WTC11 (cell line): ENCODE measurements at regions not wholly inside any gene's neighbourhood (a gene's known extent, or its start where the extent isn't known, plus 50 kb on each side); places are given as distances from the start of the nearest gene placed in this dataset.

Source experiments
- ATAC-seq: fragments of 200-7000 bp; cut with Tn5 transposase; 2 replicates; pipeline ENCODE4 v1.10.0; 2021; ENCODE audit warnings: mild to moderate bottlenecking, moderate library complexity
- CTCF ChIA-PET: fragments of 300-600 bp; sonication (Branson Sonifier 250); formaldehyde crosslinking; loops from one replicate; lab custom pipeline; 2021; ENCODE audit warnings: antibody characterized with exemption; lab: Charles Lee
- POLR2A ChIA-PET: fragments of 350-600 bp; sonication (Branson Sonifier 250); formaldehyde crosslinking; loops from one replicate; lab custom pipeline; 2021; ENCODE audit warnings: antibody characterized with exemption; lab: Charles Lee
- DNase-seq: peaks from one replicate; pipeline ENCODE4 v3.0.0; 2021; ENCODE audit warnings: low spot score
- H3K27ac Mint-ChIP-seq: 2 replicates; pipeline ENCODE4 v1.8.0; 2021; ENCODE audit warnings: mixed read lengths
- H3K27me3 Mint-ChIP-seq: 2 replicates; pipeline ENCODE4 v1.8.0; 2021; ENCODE audit warnings: low read depth, mild to moderate bottlenecking, moderate library complexity, mixed read lengths
- H3K36me3 Mint-ChIP-seq: 2 replicates; pipeline ENCODE4 v1.8.0; 2021; ENCODE audit warnings: mixed read lengths
- H3K4me1 Mint-ChIP-seq: 2 replicates; pipeline ENCODE4 v1.8.0; 2022; ENCODE audit warnings: mixed read lengths
- H3K4me3 Mint-ChIP-seq: 2 replicates; pipeline ENCODE4 v1.8.0; 2021; ENCODE audit warnings: mild to moderate bottlenecking, moderate library complexity, mixed read lengths
- H3K9me3 Mint-ChIP-seq: 2 replicates; pipeline ENCODE4 v1.8.0; 2021; ENCODE audit warnings: mixed read lengths
- CREM ChIP-seq: sonication (generic); formaldehyde crosslinking; IDR thresholded peaks from 2 replicates; pipeline ENCODE4 v1.8.1; 2022; ENCODE audit warnings: mild to moderate bottlenecking, missing genetic modification reagents, moderate library complexity
- E2F4 ChIP-seq: sonication (generic); formaldehyde crosslinking; IDR thresholded peaks from 2 replicates; pipeline ENCODE4 v1.8.1; 2022; ENCODE audit warnings: low read depth, mild to moderate bottlenecking, moderate library complexity, missing genetic modification reagents, borderline replicate concordance
- GABPB1 ChIP-seq: sonication (generic); formaldehyde crosslinking; IDR thresholded peaks from 2 replicates; pipeline ENCODE4 v1.8.1; 2023; ENCODE audit warnings: mild to moderate bottlenecking, missing genetic modification reagents
- HMGA2 ChIP-seq: fragments of 250-450 bp; sonication (Bioruptor Pico); IDR thresholded peaks from 2 replicates; pipeline ENCODE4 v1.4.0; 2021; ENCODE audit warnings: mild to moderate bottlenecking, moderate library complexity
- JAZF1 ChIP-seq: fragments of 250-450 bp; sonication (Bioruptor Pico); IDR thresholded peaks from 2 replicates; pipeline ENCODE4 v1.9.0; 2021; ENCODE audit warnings: moderate library complexity, mild to moderate bottlenecking, inconsistent platforms
- MXD4 ChIP-seq: fragments of 250-450 bp; sonication (Bioruptor Pico); IDR thresholded peaks from 2 replicates; pipeline ENCODE4 v1.8.0; 2021; ENCODE audit warnings: mild to moderate bottlenecking, moderate library complexity, borderline replicate concordance
- NR1H2 ChIP-seq: sonication (generic); formaldehyde crosslinking; IDR thresholded peaks from 2 replicates; pipeline ENCODE4 v1.9.0; 2021; ENCODE audit warnings: mild to moderate bottlenecking, moderate library complexity, missing genetic modification reagents
- NR2C2 ChIP-seq: sonication (generic); formaldehyde crosslinking; IDR thresholded peaks from 2 replicates; pipeline ENCODE4 v1.8.0; 2022; ENCODE audit warnings: mild to moderate bottlenecking, missing genetic modification reagents
- NR3C1 ChIP-seq: sonication (generic); formaldehyde crosslinking; conservative IDR thresholded peaks from 2 replicates; pipeline ENCODE4 v1.8.1; 2023; ENCODE audit warnings: low read depth, mild to moderate bottlenecking, missing genetic modification reagents
- OVOL2 ChIP-seq: fragments of 250-450 bp; sonication (Bioruptor Pico); IDR thresholded peaks from 2 replicates; pipeline ENCODE4 v1.9.0; 2021; ENCODE audit warnings: mild to moderate bottlenecking, borderline replicate concordance
- PREB ChIP-seq: sonication (generic); formaldehyde crosslinking; IDR thresholded peaks from 2 replicates; pipeline ENCODE4 v1.8.1; 2022; ENCODE audit warnings: mild to moderate bottlenecking, missing genetic modification reagents, moderate library complexity, borderline replicate concordance
- RELA ChIP-seq: sonication (generic); formaldehyde crosslinking; IDR thresholded peaks from 2 replicates; pipeline ENCODE4 v1.8.1; 2022; ENCODE audit warnings: missing genetic modification reagents, mild to moderate bottlenecking, borderline replicate concordance
- SMAD3 ChIP-seq: sonication (generic); formaldehyde crosslinking; IDR thresholded peaks from 2 replicates; pipeline ENCODE4 v1.8.0; 2022; ENCODE audit warnings: missing genetic modification reagents, mild to moderate bottlenecking, borderline replicate concordance
- SMAD4 ChIP-seq: sonication (generic); formaldehyde crosslinking; IDR thresholded peaks from 2 replicates; pipeline ENCODE4 v1.8.0; 2022; ENCODE audit warnings: mild to moderate bottlenecking, missing genetic modification reagents
- SOX15 ChIP-seq: fragments of 250-450 bp; sonication (Bioruptor Pico); IDR thresholded peaks from 2 replicates; pipeline ENCODE4 v1.9.0; 2021; ENCODE audit warnings: mild to moderate bottlenecking
- SP1 ChIP-seq: sonication (generic); formaldehyde crosslinking; conservative IDR thresholded peaks from 2 replicates; pipeline ENCODE4 v1.8.1; 2022; ENCODE audit warnings: missing genetic modification reagents
- TP53 ChIP-seq: sonication (generic); formaldehyde crosslinking; IDR thresholded peaks from 2 replicates; pipeline ENCODE4 v1.8.1; 2023; ENCODE audit warnings: mild to moderate bottlenecking, missing genetic modification reagents
- ZNF138 ChIP-seq: sonication (generic); formaldehyde crosslinking; conservative IDR thresholded peaks from 2 replicates; pipeline ENCODE4 v1.8.1; 2022; ENCODE audit warnings: mild to moderate bottlenecking, moderate library complexity, missing genetic modification reagents
- ZNF232 ChIP-seq: sonication (generic); formaldehyde crosslinking; IDR thresholded peaks from 2 replicates; pipeline ENCODE4 v1.8.0; 2022; ENCODE audit warnings: mild to moderate bottlenecking, missing genetic modification reagents
- TF ChIP-seq, protein P1 (sequence below): sonication (generic); formaldehyde crosslinking; IDR thresholded peaks from 2 replicates; pipeline ENCODE4 v1.8.0; 2023; ENCODE audit warnings: missing genetic modification reagents, mild to moderate bottlenecking, borderline replicate concordance
- TF ChIP-seq, protein P2 (sequence below): fragments of 250-450 bp; sonication (Bioruptor Pico); IDR thresholded peaks from 2 replicates; pipeline ENCODE4 v1.9.0; 2021; ENCODE audit warnings: mild to moderate bottlenecking

- CTCF ChIA-PET: no interaction called here
- H3K4me3 Mint-ChIP-seq: no peak overlapping the region
- TF ChIP-seq, protein P1, sequence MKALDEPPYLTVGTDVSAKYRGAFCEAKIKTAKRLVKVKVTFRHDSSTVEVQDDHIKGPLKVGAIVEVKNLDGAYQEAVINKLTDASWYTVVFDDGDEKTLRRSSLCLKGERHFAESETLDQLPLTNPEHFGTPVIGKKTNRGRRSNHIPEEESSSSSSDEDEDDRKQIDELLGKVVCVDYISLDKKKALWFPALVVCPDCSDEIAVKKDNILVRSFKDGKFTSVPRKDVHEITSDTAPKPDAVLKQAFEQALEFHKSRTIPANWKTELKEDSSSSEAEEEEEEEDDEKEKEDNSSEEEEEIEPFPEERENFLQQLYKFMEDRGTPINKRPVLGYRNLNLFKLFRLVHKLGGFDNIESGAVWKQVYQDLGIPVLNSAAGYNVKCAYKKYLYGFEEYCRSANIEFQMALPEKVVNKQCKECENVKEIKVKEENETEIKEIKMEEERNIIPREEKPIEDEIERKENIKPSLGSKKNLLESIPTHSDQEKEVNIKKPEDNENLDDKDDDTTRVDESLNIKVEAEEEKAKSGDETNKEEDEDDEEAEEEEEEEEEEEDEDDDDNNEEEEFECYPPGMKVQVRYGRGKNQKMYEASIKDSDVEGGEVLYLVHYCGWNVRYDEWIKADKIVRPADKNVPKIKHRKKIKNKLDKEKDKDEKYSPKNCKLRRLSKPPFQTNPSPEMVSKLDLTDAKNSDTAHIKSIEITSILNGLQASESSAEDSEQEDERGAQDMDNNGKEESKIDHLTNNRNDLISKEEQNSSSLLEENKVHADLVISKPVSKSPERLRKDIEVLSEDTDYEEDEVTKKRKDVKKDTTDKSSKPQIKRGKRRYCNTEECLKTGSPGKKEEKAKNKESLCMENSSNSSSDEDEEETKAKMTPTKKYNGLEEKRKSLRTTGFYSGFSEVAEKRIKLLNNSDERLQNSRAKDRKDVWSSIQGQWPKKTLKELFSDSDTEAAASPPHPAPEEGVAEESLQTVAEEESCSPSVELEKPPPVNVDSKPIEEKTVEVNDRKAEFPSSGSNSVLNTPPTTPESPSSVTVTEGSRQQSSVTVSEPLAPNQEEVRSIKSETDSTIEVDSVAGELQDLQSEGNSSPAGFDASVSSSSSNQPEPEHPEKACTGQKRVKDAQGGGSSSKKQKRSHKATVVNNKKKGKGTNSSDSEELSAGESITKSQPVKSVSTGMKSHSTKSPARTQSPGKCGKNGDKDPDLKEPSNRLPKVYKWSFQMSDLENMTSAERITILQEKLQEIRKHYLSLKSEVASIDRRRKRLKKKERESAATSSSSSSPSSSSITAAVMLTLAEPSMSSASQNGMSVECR (CRISPR knock-in tag): no peak
- TF ChIP-seq HMGA2 (CRISPR knock-in tag): no peak
- no peak for TF ChIP-seq ZNF138 (CRISPR knock-in tag)
- TF ChIP-seq, protein P2, sequence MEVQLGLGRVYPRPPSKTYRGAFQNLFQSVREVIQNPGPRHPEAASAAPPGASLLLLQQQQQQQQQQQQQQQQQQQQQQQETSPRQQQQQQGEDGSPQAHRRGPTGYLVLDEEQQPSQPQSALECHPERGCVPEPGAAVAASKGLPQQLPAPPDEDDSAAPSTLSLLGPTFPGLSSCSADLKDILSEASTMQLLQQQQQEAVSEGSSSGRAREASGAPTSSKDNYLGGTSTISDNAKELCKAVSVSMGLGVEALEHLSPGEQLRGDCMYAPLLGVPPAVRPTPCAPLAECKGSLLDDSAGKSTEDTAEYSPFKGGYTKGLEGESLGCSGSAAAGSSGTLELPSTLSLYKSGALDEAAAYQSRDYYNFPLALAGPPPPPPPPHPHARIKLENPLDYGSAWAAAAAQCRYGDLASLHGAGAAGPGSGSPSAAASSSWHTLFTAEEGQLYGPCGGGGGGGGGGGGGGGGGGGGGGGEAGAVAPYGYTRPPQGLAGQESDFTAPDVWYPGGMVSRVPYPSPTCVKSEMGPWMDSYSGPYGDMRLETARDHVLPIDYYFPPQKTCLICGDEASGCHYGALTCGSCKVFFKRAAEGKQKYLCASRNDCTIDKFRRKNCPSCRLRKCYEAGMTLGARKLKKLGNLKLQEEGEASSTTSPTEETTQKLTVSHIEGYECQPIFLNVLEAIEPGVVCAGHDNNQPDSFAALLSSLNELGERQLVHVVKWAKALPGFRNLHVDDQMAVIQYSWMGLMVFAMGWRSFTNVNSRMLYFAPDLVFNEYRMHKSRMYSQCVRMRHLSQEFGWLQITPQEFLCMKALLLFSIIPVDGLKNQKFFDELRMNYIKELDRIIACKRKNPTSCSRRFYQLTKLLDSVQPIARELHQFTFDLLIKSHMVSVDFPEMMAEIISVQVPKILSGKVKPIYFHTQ (CRISPR knock-in tag): no peak
- TF ChIP-seq TP53 (CRISPR knock-in tag): no peak
- no peak for TF ChIP-seq ZNF232 (CRISPR knock-in tag)
- TF ChIP-seq SMAD4: no peak
- TF ChIP-seq RELA (CRISPR knock-in tag): no peak
- no peak for TF ChIP-seq PREB (CRISPR knock-in tag)
- no peak for TF ChIP-seq NR3C1 (CRISPR knock-in tag)
- TF ChIP-seq NR2C2 (CRISPR knock-in tag): no peak
- no peak for TF ChIP-seq SMAD3 (CRISPR knock-in tag)
- TF ChIP-seq SP1 (CRISPR knock-in tag): no peak
- peaks cover under 1% of the 10 kb centered on the region; the same call in 1 of the 2 replicates for H3K9me3 Mint-ChIP-seq
- DNase-seq (no peak), ATAC-seq (peak; percentile 56)
- H3K27me3 Mint-ChIP-seq: no peaks in the 10 kb centered on the region
- no peak overlapping the region for H3K27ac Mint-ChIP-seq
- peaks cover 7% of the 10 kb centered on the region for H3K4me1 Mint-ChIP-seq
- H3K36me3 Mint-ChIP-seq: peaks cover under 1% of the 10 kb centered on the region
- POLR2A ChIA-PET: no interaction called here
Measured at GRCh38 chr12:90428881-90429280, 526.1 kb downstream of the CCER1 start.

- POLR2A ChIA-PET: no interaction called here
- no peaks in the 10 kb centered on the region for H3K27me3 Mint-ChIP-seq
- no peak for TF ChIP-seq CREM (CRISPR knock-in tag)
- no peak for TF ChIP-seq ZNF138 (CRISPR knock-in tag)
- no peak for TF ChIP-seq NR1H2 (CRISPR knock-in tag)
- TF ChIP-seq OVOL2 (CRISPR knock-in tag): no peak
- no peak for TF ChIP-seq NR2C2 (CRISPR knock-in tag)
- no peak for TF ChIP-seq SOX15 (CRISPR knock-in tag)
- TF ChIP-seq MXD4: no peak
- no peak for TF ChIP-seq JAZF1 (CRISPR knock-in tag)
- no peak for TF ChIP-seq PREB (CRISPR knock-in tag)
- TF ChIP-seq GABPB1 (CRISPR knock-in tag): no peak
- TF ChIP-seq, protein P1 (CRISPR knock-in tag): no peak
- no peak for TF ChIP-seq E2F4 (CRISPR knock-in tag)
Measured at GRCh38 chr12:90428465-90428864, 526.5 kb downstream of the CCER1 start.

More at GRCh38 chr12:90428465-90428864, 526.5 kb downstream of the CCER1 start:
- no peak for DNase-seq
- ATAC-seq: no peak
- H3K4me3 Mint-ChIP-seq: no peak overlapping the region
- H3K27ac Mint-ChIP-seq: no peak overlapping the region
- no peaks in the 10 kb centered on the region for H3K9me3 Mint-ChIP-seq
- H3K36me3 Mint-ChIP-seq: no peaks in the 10 kb centered on the region
- CTCF ChIA-PET: no interaction called here
- H3K4me1 Mint-ChIP-seq: peaks cover 7% of the 10 kb centered on the region
